ENCODE measurements at regions not wholly inside any gene's neighbourhood (a gene's known extent, or its start where the extent isn't known, plus 50 kb on each side); places are given as distances from the start of the nearest gene placed in this dataset.

- TF ChIP-seq CTCF (IDR thresholded peaks at IDR 0.05; ENCODE audit: low read depth, low read length, poor library complexity, severe bottlenecking) (no peak), EZH2phosphoT487 (IDR thresholded peaks at IDR 0.05; ENCODE audit: borderline replicate concordance, low read length) (no peak)
Observed at GRCh38 chr6:164303102-164303964, 888.8 kb downstream of the QKI start.
